ENCODE measurements at regions not wholly inside any gene's neighbourhood (a gene's known extent, or its start where the extent isn't known, plus 50 kb on each side); places are given as distances from the start of the nearest gene placed in this dataset.

DNA sequence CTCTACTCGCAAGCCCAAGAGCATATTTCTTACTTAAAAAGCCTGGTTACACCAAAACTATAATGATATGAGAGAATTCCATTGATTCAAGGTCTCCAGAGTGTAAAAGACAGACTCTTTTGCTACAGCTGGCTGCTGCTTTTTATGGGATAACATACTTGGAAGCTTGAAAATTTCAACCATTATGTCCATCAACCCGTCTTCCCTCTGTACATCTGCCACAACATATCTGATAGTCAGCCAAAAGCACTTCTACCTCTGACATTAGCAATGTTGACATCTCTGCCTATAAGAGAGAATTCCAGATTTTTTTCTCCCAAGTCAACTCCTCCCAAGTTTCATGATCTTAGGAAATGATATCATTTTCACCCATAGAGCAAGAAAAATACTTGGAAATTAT lies 54.4 kb upstream of the IQCM start:
- TF ChIP-seq, protein P1, sequence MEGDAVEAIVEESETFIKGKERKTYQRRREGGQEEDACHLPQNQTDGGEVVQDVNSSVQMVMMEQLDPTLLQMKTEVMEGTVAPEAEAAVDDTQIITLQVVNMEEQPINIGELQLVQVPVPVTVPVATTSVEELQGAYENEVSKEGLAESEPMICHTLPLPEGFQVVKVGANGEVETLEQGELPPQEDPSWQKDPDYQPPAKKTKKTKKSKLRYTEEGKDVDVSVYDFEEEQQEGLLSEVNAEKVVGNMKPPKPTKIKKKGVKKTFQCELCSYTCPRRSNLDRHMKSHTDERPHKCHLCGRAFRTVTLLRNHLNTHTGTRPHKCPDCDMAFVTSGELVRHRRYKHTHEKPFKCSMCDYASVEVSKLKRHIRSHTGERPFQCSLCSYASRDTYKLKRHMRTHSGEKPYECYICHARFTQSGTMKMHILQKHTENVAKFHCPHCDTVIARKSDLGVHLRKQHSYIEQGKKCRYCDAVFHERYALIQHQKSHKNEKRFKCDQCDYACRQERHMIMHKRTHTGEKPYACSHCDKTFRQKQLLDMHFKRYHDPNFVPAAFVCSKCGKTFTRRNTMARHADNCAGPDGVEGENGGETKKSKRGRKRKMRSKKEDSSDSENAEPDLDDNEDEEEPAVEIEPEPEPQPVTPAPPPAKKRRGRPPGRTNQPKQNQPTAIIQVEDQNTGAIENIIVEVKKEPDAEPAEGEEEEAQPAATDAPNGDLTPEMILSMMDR (IDR thresholded peaks at IDR 0.05) = no peak
- TF ChIP-seq POLR2A (IDR thresholded peaks at IDR 0.05) (no peak), EP300 (IDR thresholded peaks at IDR 0.05) (no peak)
